C4-2B (cell line): ENCODE measurements at regions not wholly inside any gene's neighbourhood (a gene's known extent, or its start where the extent isn't known, plus 50 kb on each side); places are given as distances from the start of the nearest gene placed in this dataset.

Experiments used
- ZFX ChIP-seq: fragments of 450-650 bp; IDR thresholded peaks from 2 replicates; pipeline ENCODE4 v1.6.1; 2017
- TF ChIP-seq, protein P1 (sequence below): fragments of 450-650 bp; conservative IDR thresholded peaks from 2 replicates; pipeline ENCODE4 v1.5.1; 2017; ENCODE audit warnings: mild to moderate bottlenecking

DNA sequence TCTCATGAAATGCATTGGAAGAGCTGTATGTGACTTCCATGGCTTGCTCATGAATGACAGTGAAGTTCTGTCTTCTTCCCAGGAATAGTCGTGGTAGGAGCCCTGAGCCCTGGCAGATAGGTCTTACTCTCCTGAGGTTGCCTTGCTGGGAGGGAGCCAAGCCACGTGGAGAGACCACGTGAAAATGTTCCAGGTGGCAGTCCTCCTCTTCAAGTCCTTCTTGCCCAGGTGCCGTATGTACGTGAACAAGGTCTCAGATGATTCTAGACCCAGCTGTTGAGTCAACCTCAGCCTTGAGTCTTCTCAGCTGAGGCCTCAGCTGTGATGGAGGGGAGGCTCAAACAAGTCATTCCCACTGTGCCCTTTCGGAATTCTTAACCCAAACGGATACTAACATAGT lies 192.4 kb upstream of the PRDM1 start:
- TF ChIP-seq, protein P1, sequence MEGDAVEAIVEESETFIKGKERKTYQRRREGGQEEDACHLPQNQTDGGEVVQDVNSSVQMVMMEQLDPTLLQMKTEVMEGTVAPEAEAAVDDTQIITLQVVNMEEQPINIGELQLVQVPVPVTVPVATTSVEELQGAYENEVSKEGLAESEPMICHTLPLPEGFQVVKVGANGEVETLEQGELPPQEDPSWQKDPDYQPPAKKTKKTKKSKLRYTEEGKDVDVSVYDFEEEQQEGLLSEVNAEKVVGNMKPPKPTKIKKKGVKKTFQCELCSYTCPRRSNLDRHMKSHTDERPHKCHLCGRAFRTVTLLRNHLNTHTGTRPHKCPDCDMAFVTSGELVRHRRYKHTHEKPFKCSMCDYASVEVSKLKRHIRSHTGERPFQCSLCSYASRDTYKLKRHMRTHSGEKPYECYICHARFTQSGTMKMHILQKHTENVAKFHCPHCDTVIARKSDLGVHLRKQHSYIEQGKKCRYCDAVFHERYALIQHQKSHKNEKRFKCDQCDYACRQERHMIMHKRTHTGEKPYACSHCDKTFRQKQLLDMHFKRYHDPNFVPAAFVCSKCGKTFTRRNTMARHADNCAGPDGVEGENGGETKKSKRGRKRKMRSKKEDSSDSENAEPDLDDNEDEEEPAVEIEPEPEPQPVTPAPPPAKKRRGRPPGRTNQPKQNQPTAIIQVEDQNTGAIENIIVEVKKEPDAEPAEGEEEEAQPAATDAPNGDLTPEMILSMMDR, result no peak
- TF ChIP-seq ZFX, result no peak
